22Rv1 (cell line): ENCODE measurements at regions not wholly inside any gene's neighbourhood (a gene's known extent, or its start where the extent isn't known, plus 50 kb on each side); places are given as distances from the start of the nearest gene placed in this dataset.

Experiments used
- CTCF ChIP-seq: fragments of 450-650 bp; IDR thresholded peaks from 2 replicates; pipeline ENCODE4 v1.5.1; 2017; ENCODE audit warnings: mild to moderate bottlenecking
- ZFX ChIP-seq: fragments of 450-650 bp; IDR thresholded peaks from 2 replicates; pipeline ENCODE4 v1.6.1; 2017; ENCODE audit warnings: antibody characterized with exemption, borderline replicate concordance

- no peak for TF ChIP-seq CTCF
- TF ChIP-seq ZFX, result no peak
Observed at GRCh38 chr2:38462121-38462661, 85.1 kb upstream of the ATL2 start.
